Spleen (tissue), 11 donors: ENCODE measurements at regions not wholly inside any gene's neighbourhood (a gene's known extent, or its start where the extent isn't known, plus 50 kb on each side); places are given as distances from the start of the nearest gene placed in this dataset.

Source experiments
- DNase-seq: peaks from one replicate; pipeline ENCODE4 v3.0.0-alpha.2; 2020
- H3K27ac ChIP-seq, 8 donors: fragments of 200-600 bp; sonication (generic) in 7 of 8; 1 replicate in 4 of 8; 2 replicates in 4 of 8; pipeline versions ENCODE4 v1.5.0 to v1.8.0; 2016 to 2021; ENCODE audit warnings: inconsistent platforms in 4 of 8, mild to moderate bottlenecking in 4 of 8, moderate library complexity in 1 of 8
- H3K27me3 ChIP-seq, 7 donors: fragments of 200-600 bp; sonication (generic) in 6 of 7; replicated peaks in 1 of 7; 1 replicate in 4 of 7; 2 replicates in 3 of 7; pipeline versions ENCODE4 v1.5.0 to v1.8.0; 2016 to 2021; ENCODE audit warnings: inconsistent platforms in 3 of 7, mild to moderate bottlenecking in 1 of 7
- H3K36me3 ChIP-seq, 6 donors: fragments of 200-600 bp; sonication (generic) in 5 of 6; 1 replicate in 4 of 6; 2 replicates in 2 of 6; pipeline versions ENCODE4 v1.5.0 to v1.8.0; 2016 to 2021; ENCODE audit warnings: inconsistent platforms in 2 of 6
- H3K4me1 ChIP-seq, 6 donors: fragments of 200-600 bp; sonication (generic) in 5 of 6; 1 replicate in 3 of 6; 2 replicates in 3 of 6; pipeline versions ENCODE4 v1.5.0 to v1.8.0; 2016 to 2021; ENCODE audit warnings: inconsistent platforms in 3 of 6
- H3K4me3 ChIP-seq, 8 donors: fragments of 200-600 bp; sonication (generic) in 7 of 8; 1 replicate in 4 of 8; 2 replicates in 4 of 8; pipeline versions ENCODE4 v1.5.0 to v1.8.0; 2016 to 2021; ENCODE audit warnings: inconsistent platforms in 4 of 8, mild to moderate bottlenecking in 4 of 8, moderate library complexity in 2 of 8
- H3K9me3 ChIP-seq, 8 donors: fragments of 200-600 bp; sonication (generic) in 7 of 8; 1 replicate in 4 of 8; 2 replicates in 4 of 8; pipeline versions ENCODE4 v1.5.0 to v1.8.0; 2016 to 2021; ENCODE audit warnings: inconsistent platforms in 4 of 8
- CTCF ChIP-seq, 11 experiments: fragments of 200-600 bp in 7 of 11; fragments of 450-650 bp in 4 of 11; sonication (generic) in 4 of 11; IDR thresholded peaks in 8 of 11; conservative IDR thresholded peaks in 3 of 11; 1 replicate in 7 of 11; 2 replicates in 4 of 11; pipeline versions ENCODE4 v1.4.0 to v1.8.0; 2016 to 2021; ENCODE audit warnings: antibody characterized with exemption in 11 of 11, inconsistent platforms in 4 of 11, mild to moderate bottlenecking in 1 of 11
- POLR2A ChIP-seq, 3 donors: fragments of 450-650 bp; IDR thresholded peaks; one replicate each; pipeline ENCODE4 v1.5.1; 2017; ENCODE audit warnings: antibody characterized with exemption in 3 of 3, mild to moderate bottlenecking in 1 of 3
- POLR2AphosphoS5 ChIP-seq, 3 donors: sonication (generic); formaldehyde crosslinking; IDR thresholded peaks; one replicate each; pipeline ENCODE4 v1.5.1; 2017; ENCODE audit warnings: antibody characterized with exemption in 3 of 3
- WGBS, 5 donors: extraction: QIAGEN DNeasy Blood & Tissue Kit in 3 of 5; methylation state at CpG; one replicate each; pipeline versions ENCODE4 v1.1.5 to v1.1.7; 2013 to 2018; 5-methylcytosine and 5-hydroxymethylcytosine counted together
- intact Hi-C: fragments of 100-400 bp; cut with DNase I; formaldehyde crosslinking; loops from one replicate; pipeline ENCODE4 v1.15.0; 2023; ENCODE audit warnings: low total_unique reads
- donor health status: healthy with polysubstance abuse.
- donor health status: DM: no; HTN: no; CAD: no; lungs with moderate emphysema.
- donor health status: DM: no; HTN: no; CAD: no.
- donor health status: Bipolar disorder and iron deficiency.
- donor health status: healthy.
- donor health status: DM: no; HTN: no; CAD: no.
- donor health status: DM: yes; HTN: yes; CAD: no.

- WGBS, 5 donors, result 93 to 98% (median 95%) methylated on average over 3 of the region's 3 CpGs
- Histone ChIP-seq H3K27me3 (no peaks in the 10 kb centered on the region), H3K9me3 (no peaks in the 10 kb centered on the region), H3K4me1 (peaks cover 0 to 31% (median 10%) of the 10 kb centered on the region in 6 donors), H3K4me3 (no peak overlapping the region), H3K36me3 (no peaks in the 10 kb centered on the region), H3K27ac (peak overlapping the region in 1 of 8 donors; percentile 60)
- TF ChIP-seq POLR2A (IDR thresholded peaks at IDR 0.05), result no peak
- no peak for TF ChIP-seq POLR2AphosphoS5 (IDR thresholded peaks at IDR 0.05)
- no peak for TF ChIP-seq CTCF (IDR thresholded peaks at IDR 0.05 in 8 of 11, conservative IDR thresholded peaks at IDR 0.05 in 3 of 11)
- no peak for DNase-seq
- intact Hi-C loops, result no loop called here
Measured at GRCh38 chr13:80438521-80438920, 97.6 kb upstream of the SPRY2 start.

- WGBS, 5 donors, result 44 to 82% (median 55%) methylated on average over 1 of the region's 1 CpG
- no peak for DNase-seq
- intact Hi-C loops, result no loop called here
- no peaks in the 10 kb centered on the region for H3K9me3 ChIP-seq
- H3K27ac ChIP-seq, result peak overlapping the region in 7 of 8 donors; percentile 9 to 70 (median 53)
- H3K27me3 ChIP-seq, result no peaks in the 10 kb centered on the region
- peaks cover 0 to 24% (median 5%) of the 10 kb centered on the region in 6 donors for H3K4me1 ChIP-seq
- H3K4me3 ChIP-seq, result no peak overlapping the region
- TF ChIP-seq CTCF (IDR thresholded peaks at IDR 0.05 in 8 of 11, conservative IDR thresholded peaks at IDR 0.05 in 3 of 11) (no peak), POLR2AphosphoS5 (IDR thresholded peaks at IDR 0.05) (no peak), POLR2A (IDR thresholded peaks at IDR 0.05) (no peak)
- no peaks in the 10 kb centered on the region for H3K36me3 ChIP-seq
Measured at GRCh38 chr13:80437231-80437630, 96.3 kb upstream of the SPRY2 start.

- intact Hi-C loops, result no loop called here
- peaks cover 0 to 21% (median 5%) of the 10 kb centered on the region in 6 donors for H3K4me1 ChIP-seq
- DNase-seq, result no peak
- H3K27ac ChIP-seq, result peak overlapping the region in 7 of 8 donors; percentile 9 to 70 (median 53)
- H3K36me3 ChIP-seq, result no peaks in the 10 kb centered on the region
- 31 to 55% (median 48%) methylated on average over 4 of the region's 4 CpGs for WGBS, 5 donors
- no peak overlapping the region for H3K4me3 ChIP-seq
- no peaks in the 10 kb centered on the region for H3K9me3 ChIP-seq
- H3K27me3 ChIP-seq, result no peaks in the 10 kb centered on the region
- TF ChIP-seq CTCF (IDR thresholded peaks at IDR 0.05 in 8 of 11, conservative IDR thresholded peaks at IDR 0.05 in 3 of 11) (no peak), POLR2AphosphoS5 (IDR thresholded peaks at IDR 0.05) (peak in 1 of 3 donors; percentile 71)
Measured at GRCh38 chr13:80436571-80437169, 95.7 kb upstream of the SPRY2 start.

GRCh38 chr13:80430561-80430960 is 89.6 kb upstream of the SPRY2 start:
- Histone ChIP-seq H3K9me3 (no peaks in the 10 kb centered on the region), H3K4me1 (peaks cover 0 to 11% (median 0%) of the 10 kb centered on the region in 6 donors), H3K36me3 (no peaks in the 10 kb centered on the region), H3K4me3 (no peak overlapping the region), H3K27ac (no peak overlapping the region), H3K27me3 (no peaks in the 10 kb centered on the region)
- no peak for DNase-seq
- TF ChIP-seq POLR2A (IDR thresholded peaks at IDR 0.05) (no peak), POLR2AphosphoS5 (IDR thresholded peaks at IDR 0.05) (no peak), CTCF (IDR thresholded peaks at IDR 0.05 in 8 of 11, conservative IDR thresholded peaks at IDR 0.05 in 3 of 11) (no peak)
- intact Hi-C loops, result no loop called here
